Osteoblast (primary cell): ENCODE measurements at regions not wholly inside any gene's neighbourhood (a gene's known extent, or its start where the extent isn't known, plus 50 kb on each side); places are given as distances from the start of the nearest gene placed in this dataset.
A peak's percentile ranks its signal among the peaks of the same experiment; 100 is the strongest.

Experiments used
- DNase-seq: peaks from one replicate; pipeline ENCODE4 v3.0.0; 2011; ENCODE audit warnings: low spot score, mixed read lengths; ENCODE audit not compliant: insufficient read length; ENCODE audit errors: missing footprints
- H2AFZ ChIP-seq: 2 replicates; pipeline ENCODE4 v1.6.0; 2011; ENCODE audit warnings: mild to moderate bottlenecking, low read length
- H3K27ac ChIP-seq: 2 replicates; pipeline ENCODE4 v1.5.1; 2011; ENCODE audit warnings: mild to moderate bottlenecking, low read depth, low read length, moderate library complexity
- H3K27me3 ChIP-seq: 2 replicates; pipeline ENCODE4 v1.6.0; 2012; ENCODE audit warnings: mild to moderate bottlenecking, control low read depth, inconsistent platforms, low read length, moderate library complexity; ENCODE audit not compliant: insufficient read depth
- H3K36me3 ChIP-seq: 2 replicates; pipeline ENCODE4 v1.5.1; 2011; ENCODE audit warnings: mild to moderate bottlenecking, low read length, control low read depth, moderate library complexity; ENCODE audit not compliant: insufficient read depth
- H3K4me1 ChIP-seq: 2 replicates; pipeline ENCODE4 v1.5.1; 2011; ENCODE audit warnings: mild to moderate bottlenecking, low read length, control low read depth, moderate library complexity; ENCODE audit not compliant: insufficient read depth
- H3K4me2 ChIP-seq: 2 replicates; pipeline ENCODE4 v1.6.0; 2011; ENCODE audit warnings: mild to moderate bottlenecking, low read length; ENCODE audit not compliant: insufficient read depth
- H3K4me3 ChIP-seq: fragments of 200-600 bp; sonication (generic); 3 replicates; pipeline ENCODE4 v1.5.1; 2012; ENCODE audit warnings: mild to moderate bottlenecking, low read length, inconsistent platforms; ENCODE audit not compliant: insufficient read depth
- H3K79me2 ChIP-seq: 2 replicates; pipeline ENCODE4 v1.6.0; 2012; ENCODE audit warnings: mild to moderate bottlenecking, low read length, control low read depth, inconsistent platforms; ENCODE audit not compliant: insufficient read depth
- H3K9me3 ChIP-seq: 2 replicates; pipeline ENCODE4 v1.5.1; 2011; ENCODE audit warnings: low read depth, low read length, control low read depth
- H4K20me1 ChIP-seq: 2 replicates; pipeline ENCODE4 v1.6.0; 2012; ENCODE audit warnings: mild to moderate bottlenecking, low read length, control low read depth; ENCODE audit not compliant: insufficient read depth
- CTCF ChIP-seq: IDR thresholded peaks from 2 replicates; pipeline ENCODE4 v1.5.1; 2011; ENCODE audit warnings: mild to moderate bottlenecking, low read depth, low read length, moderate library complexity; ENCODE audit errors: extremely low read depth

GRCh38 chr15:37262922-37263608, 162.7 kb upstream of the MEIS2 start:
- no peak overlapping the region for H3K4me3 ChIP-seq
- no peaks in the 10 kb centered on the region for H3K4me1 ChIP-seq
- H3K27ac ChIP-seq: no peak overlapping the region
- no peak for TF ChIP-seq CTCF
- no peaks in the 10 kb centered on the region for H3K9me3 ChIP-seq
- no peak overlapping the region for H3K4me2 ChIP-seq
- no peaks in the 10 kb centered on the region for H4K20me1 ChIP-seq
- no peaks in the 10 kb centered on the region for H3K27me3 ChIP-seq
- H3K36me3 ChIP-seq: no peaks in the 10 kb centered on the region
- H2AFZ ChIP-seq: no peak overlapping the region
- no peak for DNase-seq
- no peaks in the 10 kb centered on the region for H3K79me2 ChIP-seq

GRCh38 chr15:37289109-37289765, 188.9 kb upstream of the MEIS2 start:
- Histone ChIP-seq H3K27me3 (no peaks in the 10 kb centered on the region), H3K4me3 (no peak overlapping the region), H3K4me2 (no peak overlapping the region), H3K4me1 (no peaks in the 10 kb centered on the region), H3K79me2 (no peaks in the 10 kb centered on the region), H3K36me3 (no peaks in the 10 kb centered on the region), H3K9me3 (no peaks in the 10 kb centered on the region), H2AFZ (no peak overlapping the region), H4K20me1 (no peaks in the 10 kb centered on the region), H3K27ac (no peak overlapping the region)
- no peak for DNase-seq
- TF ChIP-seq CTCF: peak; percentile 29

GRCh38 chr15:37291920-37292319, 191.6 kb upstream of the MEIS2 start:
- TF ChIP-seq CTCF: no peak
- H3K9me3 ChIP-seq: no peaks in the 10 kb centered on the region
- no peak for DNase-seq

GRCh38 chr15:37298271-37298670, 197.9 kb upstream of the MEIS2 start:
- TF ChIP-seq CTCF: no peak
- Histone ChIP-seq H3K27ac (no peak overlapping the region), H3K36me3 (no peaks in the 10 kb centered on the region), H4K20me1 (no peaks in the 10 kb centered on the region), H3K4me3 (no peak overlapping the region), H3K27me3 (no peaks in the 10 kb centered on the region), H2AFZ (no peak overlapping the region), H3K4me2 (no peak overlapping the region), H3K9me3 (no peaks in the 10 kb centered on the region), H3K79me2 (no peaks in the 10 kb centered on the region), H3K4me1 (no peaks in the 10 kb centered on the region)
- no peak for DNase-seq

More at GRCh38 chr15:37291920-37292319, 191.6 kb upstream of the MEIS2 start:
- H3K27me3 ChIP-seq: no peaks in the 10 kb centered on the region
- no peak overlapping the region for H2AFZ ChIP-seq
- H3K79me2 ChIP-seq: no peaks in the 10 kb centered on the region
- no peaks in the 10 kb centered on the region for H3K36me3 ChIP-seq
- H3K27ac ChIP-seq: no peak overlapping the region
- no peak overlapping the region for H3K4me2 ChIP-seq
- H4K20me1 ChIP-seq: no peaks in the 10 kb centered on the region
- no peaks in the 10 kb centered on the region for H3K4me1 ChIP-seq
- H3K4me3 ChIP-seq: no peak overlapping the region
